ENCODE measurements at regions not wholly inside any gene's neighbourhood (a gene's known extent, or its start where the extent isn't known, plus 50 kb on each side); places are given as distances from the start of the nearest gene placed in this dataset.

GRCh38 chr12:92634202-92634601 lies 68.6 kb upstream of the PLEKHG7 start:
- Histone ChIP-seq H3K36me3 (ENCODE audit: insufficient read depth, insufficient read length, low read length) (no peaks in the 10 kb centered on the region), H3K9me3 (ENCODE audit: insufficient read depth, low read length) (no peaks in the 10 kb centered on the region), H3K4me3 (ENCODE audit: insufficient read length, low read depth) (no peak overlapping the region), H3K4me1 (ENCODE audit: insufficient read depth, insufficient read length) (no peaks in the 10 kb centered on the region), H3K27me3 (ENCODE audit: insufficient read depth, insufficient read length) (no peaks in the 10 kb centered on the region), H3K9ac (ENCODE audit: insufficient read length, low read depth) (no peak overlapping the region)
- no peak for TF ChIP-seq ZNF274 (IDR thresholded peaks at IDR 0.05; ENCODE audit: low read depth, low read length)
- no peak for TF ChIP-seq SUZ12 (IDR thresholded peaks at IDR 0.05; ENCODE audit: extremely low read depth, insufficient read depth, insufficient read length)
- no peak for TF ChIP-seq YY1 (IDR thresholded peaks at IDR 0.05; ENCODE audit: insufficient read depth, insufficient read length)
- no peak for DNase-seq (ENCODE audit: low read depth, low spot score)

GRCh38 chr12:92630968-92631367 lies 71.8 kb upstream of the PLEKHG7 start:
- Histone ChIP-seq H3K27me3 (ENCODE audit: insufficient read depth, insufficient read length) (no peaks in the 10 kb centered on the region), H3K36me3 (ENCODE audit: insufficient read depth, insufficient read length, low read length) (no peaks in the 10 kb centered on the region), H3K9ac (ENCODE audit: insufficient read length, low read depth) (no peak overlapping the region), H3K9me3 (ENCODE audit: insufficient read depth, low read length) (no peaks in the 10 kb centered on the region), H3K4me1 (ENCODE audit: insufficient read depth, insufficient read length) (no peaks in the 10 kb centered on the region), H3K4me3 (ENCODE audit: insufficient read length, low read depth) (no peak overlapping the region)
- DNase-seq (ENCODE audit: low read depth, low spot score), result no peak
- TF ChIP-seq SUZ12 (IDR thresholded peaks at IDR 0.05; ENCODE audit: extremely low read depth, insufficient read depth, insufficient read length) (no peak), ZNF274 (IDR thresholded peaks at IDR 0.05; ENCODE audit: low read depth, low read length) (no peak), YY1 (IDR thresholded peaks at IDR 0.05; ENCODE audit: insufficient read depth, insufficient read length) (no peak)

- Histone ChIP-seq H3K9ac (ENCODE audit: insufficient read length, low read depth) (no peak overlapping the region), H3K36me3 (ENCODE audit: insufficient read depth, insufficient read length, low read length) (no peaks in the 10 kb centered on the region), H3K4me1 (ENCODE audit: insufficient read depth, insufficient read length) (no peaks in the 10 kb centered on the region), H3K4me3 (ENCODE audit: insufficient read length, low read depth) (no peak overlapping the region), H3K9me3 (ENCODE audit: insufficient read depth, low read length) (no peaks in the 10 kb centered on the region), H3K27me3 (ENCODE audit: insufficient read depth, insufficient read length) (no peaks in the 10 kb centered on the region)
- no peak for TF ChIP-seq YY1 (IDR thresholded peaks at IDR 0.05; ENCODE audit: insufficient read depth, insufficient read length)
- no peak for DNase-seq (ENCODE audit: low read depth, low spot score)
Measured at GRCh38 chr12:92629349-92630065, 73.3 kb upstream of the PLEKHG7 start.

- H3K4me1 ChIP-seq (ENCODE audit: insufficient read depth, insufficient read length), result no peaks in the 10 kb centered on the region
- no peak for TF ChIP-seq SUZ12 (IDR thresholded peaks at IDR 0.05; ENCODE audit: extremely low read depth, insufficient read depth, insufficient read length)
- no peak for TF ChIP-seq YY1 (IDR thresholded peaks at IDR 0.05; ENCODE audit: insufficient read depth, insufficient read length)
- TF ChIP-seq ZNF274 (IDR thresholded peaks at IDR 0.05; ENCODE audit: low read depth, low read length), result no peak
- DNase-seq (ENCODE audit: low read depth, low spot score), result no peak
Measured at GRCh38 chr12:92628476-92628875, 74.3 kb upstream of the PLEKHG7 start.

GRCh38 chr12:92627511-92627910 lies 75.3 kb upstream of the PLEKHG7 start:
- DNase-seq (ENCODE audit: low read depth, low spot score), result no peak
- Histone ChIP-seq H3K4me1 (ENCODE audit: insufficient read depth, insufficient read length) (no peaks in the 10 kb centered on the region), H3K4me3 (ENCODE audit: insufficient read length, low read depth) (no peak overlapping the region), H3K27me3 (ENCODE audit: insufficient read depth, insufficient read length) (no peaks in the 10 kb centered on the region), H3K9me3 (ENCODE audit: insufficient read depth, low read length) (no peaks in the 10 kb centered on the region), H3K36me3 (ENCODE audit: insufficient read depth, insufficient read length, low read length) (no peaks in the 10 kb centered on the region), H3K9ac (ENCODE audit: insufficient read length, low read depth) (no peak overlapping the region)
- TF ChIP-seq SUZ12 (IDR thresholded peaks at IDR 0.05; ENCODE audit: extremely low read depth, insufficient read depth, insufficient read length) (no peak), YY1 (IDR thresholded peaks at IDR 0.05; ENCODE audit: insufficient read depth, insufficient read length) (no peak)

More at GRCh38 chr12:92628476-92628875, 74.3 kb upstream of the PLEKHG7 start:
- H3K36me3 ChIP-seq (ENCODE audit: insufficient read depth, insufficient read length, low read length), result no peaks in the 10 kb centered on the region
- no peaks in the 10 kb centered on the region for H3K9me3 ChIP-seq (ENCODE audit: insufficient read depth, low read length)
- no peak overlapping the region for H3K9ac ChIP-seq (ENCODE audit: insufficient read length, low read depth)
- H3K4me3 ChIP-seq (ENCODE audit: insufficient read length, low read depth), result no peak overlapping the region
- H3K27me3 ChIP-seq (ENCODE audit: insufficient read depth, insufficient read length), result no peaks in the 10 kb centered on the region

GRCh38 chr12:92625639-92626310 lies 77.0 kb upstream of the PLEKHG7 start:
- Histone ChIP-seq H3K4me3 (ENCODE audit: insufficient read length, low read depth) (no peak overlapping the region), H3K27me3 (ENCODE audit: insufficient read depth, insufficient read length) (no peaks in the 10 kb centered on the region), H3K36me3 (ENCODE audit: insufficient read depth, insufficient read length, low read length) (no peaks in the 10 kb centered on the region), H3K9ac (ENCODE audit: insufficient read length, low read depth) (no peak overlapping the region), H3K4me1 (ENCODE audit: insufficient read depth, insufficient read length) (no peaks in the 10 kb centered on the region), H3K9me3 (ENCODE audit: insufficient read depth, low read length) (peaks cover 12% of the 10 kb centered on the region)
- TF ChIP-seq SUZ12 (IDR thresholded peaks at IDR 0.05; ENCODE audit: extremely low read depth, insufficient read depth, insufficient read length) (no peak), ZNF274 (IDR thresholded peaks at IDR 0.05; ENCODE audit: low read depth, low read length) (no peak), YY1 (IDR thresholded peaks at IDR 0.05; ENCODE audit: insufficient read depth, insufficient read length) (no peak)
- DNase-seq (ENCODE audit: low read depth, low spot score), result no peak

- H3K36me3 ChIP-seq (ENCODE audit: insufficient read depth, insufficient read length, low read length), result no peaks in the 10 kb centered on the region
- H3K4me3 ChIP-seq (ENCODE audit: insufficient read length, low read depth), result no peak overlapping the region
- no peak overlapping the region for H3K9ac ChIP-seq (ENCODE audit: insufficient read length, low read depth)
- H3K4me1 ChIP-seq (ENCODE audit: insufficient read depth, insufficient read length), result no peaks in the 10 kb centered on the region
- TF ChIP-seq ZNF274 (IDR thresholded peaks at IDR 0.05; ENCODE audit: low read depth, low read length), result no peak
- DNase-seq (ENCODE audit: low read depth, low spot score), result no peak
- H3K9me3 ChIP-seq (ENCODE audit: insufficient read depth, low read length), result peaks cover 12% of the 10 kb centered on the region
- no peaks in the 10 kb centered on the region for H3K27me3 ChIP-seq (ENCODE audit: insufficient read depth, insufficient read length)
Measured at GRCh38 chr12:92624236-92624635, 78.6 kb upstream of the PLEKHG7 start.
